ENCODE measurements at regions not wholly inside any gene's neighbourhood (a gene's known extent, or its start where the extent isn't known, plus 50 kb on each side); places are given as distances from the start of the nearest gene placed in this dataset.

DNA sequence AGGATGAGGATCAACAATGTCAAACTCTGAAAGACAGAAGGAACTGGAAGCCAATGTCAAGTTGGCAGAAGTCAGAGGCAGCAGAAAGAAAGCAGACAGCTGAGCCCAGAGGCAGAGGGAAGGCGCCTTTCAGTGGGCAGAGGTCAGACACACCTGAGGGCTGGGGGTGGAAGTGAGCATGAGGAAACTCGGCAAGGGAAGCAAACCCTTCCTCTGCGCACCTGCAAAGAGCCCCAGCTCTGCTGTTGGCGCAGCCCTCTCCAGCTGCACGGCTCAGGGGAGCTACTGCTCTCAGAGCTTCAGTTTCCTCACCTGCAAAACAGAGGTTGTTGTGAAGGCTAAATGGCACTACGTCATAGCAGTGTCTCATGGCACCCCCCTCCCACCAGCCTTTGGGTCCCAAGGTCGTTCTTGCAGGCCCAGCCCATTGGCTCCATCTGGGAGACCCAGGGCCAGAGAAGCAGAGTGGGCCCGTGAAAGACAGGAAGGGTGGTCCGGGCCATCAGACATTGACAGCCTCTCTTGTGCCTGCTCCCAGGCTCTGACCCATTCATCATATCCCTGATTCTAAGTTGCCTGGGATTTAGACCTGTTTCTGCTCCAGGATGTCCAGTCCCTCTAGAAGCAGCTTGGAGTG, 53.3 kb upstream of the SLC6A11 start:
- TF ChIP-seq ZNF565 (CRISPR knock-in tag; conservative IDR thresholded peaks at IDR 0.05; ENCODE audit: low read depth), result no peak
- TF ChIP-seq, protein P1, sequence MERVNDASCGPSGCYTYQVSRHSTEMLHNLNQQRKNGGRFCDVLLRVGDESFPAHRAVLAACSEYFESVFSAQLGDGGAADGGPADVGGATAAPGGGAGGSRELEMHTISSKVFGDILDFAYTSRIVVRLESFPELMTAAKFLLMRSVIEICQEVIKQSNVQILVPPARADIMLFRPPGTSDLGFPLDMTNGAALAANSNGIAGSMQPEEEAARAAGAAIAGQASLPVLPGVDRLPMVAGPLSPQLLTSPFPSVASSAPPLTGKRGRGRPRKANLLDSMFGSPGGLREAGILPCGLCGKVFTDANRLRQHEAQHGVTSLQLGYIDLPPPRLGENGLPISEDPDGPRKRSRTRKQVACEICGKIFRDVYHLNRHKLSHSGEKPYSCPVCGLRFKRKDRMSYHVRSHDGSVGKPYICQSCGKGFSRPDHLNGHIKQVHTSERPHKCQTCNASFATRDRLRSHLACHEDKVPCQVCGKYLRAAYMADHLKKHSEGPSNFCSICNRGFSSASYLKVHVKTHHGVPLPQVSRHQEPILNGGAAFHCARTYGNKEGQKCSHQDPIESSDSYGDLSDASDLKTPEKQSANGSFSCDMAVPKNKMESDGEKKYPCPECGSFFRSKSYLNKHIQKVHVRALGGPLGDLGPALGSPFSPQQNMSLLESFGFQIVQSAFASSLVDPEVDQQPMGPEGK (CRISPR knock-in tag; IDR thresholded peaks at IDR 0.05; ENCODE audit: borderline replicate concordance), result no peak
- TF ChIP-seq ZFP3 (CRISPR knock-in tag; IDR thresholded peaks at IDR 0.05), result no peak
- TF ChIP-seq BACH2 (CRISPR knock-in tag; IDR thresholded peaks at IDR 0.05; ENCODE audit: borderline replicate concordance), result no peak
- no peak for TF ChIP-seq ZC3H10 (CRISPR knock-in tag; IDR thresholded peaks at IDR 0.05)
